C4-2B (cell line): ENCODE measurements at regions not wholly inside any gene's neighbourhood (a gene's known extent, or its start where the extent isn't known, plus 50 kb on each side); places are given as distances from the start of the nearest gene placed in this dataset.

Experiments used
- CTCF ChIP-seq: fragments of 450-650 bp; conservative IDR thresholded peaks from 2 replicates; pipeline ENCODE4 v1.5.1; 2017; ENCODE audit warnings: mild to moderate bottlenecking
- ZFX ChIP-seq: fragments of 450-650 bp; IDR thresholded peaks from 2 replicates; pipeline ENCODE4 v1.6.1; 2017

DNA sequence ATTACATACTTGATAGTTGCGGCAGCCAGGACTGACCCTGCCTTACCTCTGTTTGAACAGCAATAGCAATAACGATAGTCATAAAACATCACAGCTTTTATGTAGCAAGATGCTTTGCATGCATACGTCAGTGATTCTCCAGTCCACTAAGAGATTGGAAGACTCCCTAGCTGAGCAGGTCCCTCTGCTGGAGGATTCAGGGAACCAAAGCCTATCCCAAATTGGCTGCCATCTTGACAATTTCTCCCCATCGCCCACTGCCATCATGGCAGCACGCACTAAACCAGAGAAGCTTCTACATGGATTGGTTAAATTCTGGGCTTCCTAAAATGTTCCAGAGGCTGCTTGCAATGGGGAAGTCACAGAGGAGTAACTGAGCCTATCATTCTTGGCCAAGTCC lies 360.6 kb upstream of the XYLT1 start:
- TF ChIP-seq CTCF (no peak; the same call in 1 of the 2 replicates), ZFX (no peak)
